ENCODE measurements at regions not wholly inside any gene's neighbourhood (a gene's known extent, or its start where the extent isn't known, plus 50 kb on each side); places are given as distances from the start of the nearest gene placed in this dataset.

DNA sequence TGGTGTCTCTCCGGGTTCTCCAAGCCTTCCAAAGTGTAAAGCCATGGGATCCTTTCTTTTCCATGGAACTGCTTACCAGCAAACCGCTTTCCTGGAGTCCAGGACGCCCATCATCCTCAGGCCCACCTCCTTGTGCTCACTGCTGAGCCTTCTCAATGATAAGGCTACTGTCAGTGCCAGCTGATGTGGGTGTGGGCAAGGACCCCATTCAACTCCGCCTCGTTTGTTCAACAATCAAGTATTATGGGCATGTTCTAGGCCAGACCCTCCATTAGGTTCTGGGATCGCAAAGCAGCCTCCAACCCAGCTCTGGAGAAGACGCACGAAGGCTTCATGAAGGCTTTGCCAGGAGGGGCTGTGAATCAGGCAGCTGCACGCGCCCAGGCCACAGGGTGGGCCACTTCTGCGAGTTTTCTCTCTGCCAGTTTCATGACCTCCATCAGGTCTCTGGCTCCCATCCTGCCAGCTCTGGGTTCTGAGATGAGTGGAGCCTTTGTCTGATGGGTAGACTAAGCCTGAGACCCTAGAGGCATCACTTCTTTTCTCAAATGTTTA lies 177.1 kb downstream of the MRPL14 start:
- DNase-seq (ENCODE audit: low read depth) = no peak

DNA sequence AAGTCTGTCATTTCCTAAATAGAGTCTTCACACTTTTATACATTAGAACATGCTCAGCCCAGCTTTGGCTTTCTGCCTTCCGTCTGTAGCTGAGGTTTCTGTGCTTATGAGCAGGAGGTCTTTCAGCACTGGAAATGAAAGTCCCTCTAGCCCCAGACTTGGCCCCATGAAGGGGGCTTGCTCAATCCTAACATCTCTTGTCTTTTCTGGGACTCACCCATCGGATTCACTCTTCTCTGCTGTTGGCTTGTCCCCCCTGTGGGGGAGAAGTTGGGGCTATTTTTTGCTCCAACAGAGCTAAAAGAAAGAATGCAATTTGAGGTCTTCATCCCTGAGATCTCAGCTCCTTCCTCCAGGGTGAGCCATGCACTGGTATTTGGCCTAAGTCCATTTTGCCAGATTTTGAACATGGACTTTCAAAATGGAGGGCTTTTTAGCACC lies 177.7 kb downstream of the MRPL14 start:
- peak; percentile 65 for DNase-seq (ENCODE audit: low read depth)

DNA sequence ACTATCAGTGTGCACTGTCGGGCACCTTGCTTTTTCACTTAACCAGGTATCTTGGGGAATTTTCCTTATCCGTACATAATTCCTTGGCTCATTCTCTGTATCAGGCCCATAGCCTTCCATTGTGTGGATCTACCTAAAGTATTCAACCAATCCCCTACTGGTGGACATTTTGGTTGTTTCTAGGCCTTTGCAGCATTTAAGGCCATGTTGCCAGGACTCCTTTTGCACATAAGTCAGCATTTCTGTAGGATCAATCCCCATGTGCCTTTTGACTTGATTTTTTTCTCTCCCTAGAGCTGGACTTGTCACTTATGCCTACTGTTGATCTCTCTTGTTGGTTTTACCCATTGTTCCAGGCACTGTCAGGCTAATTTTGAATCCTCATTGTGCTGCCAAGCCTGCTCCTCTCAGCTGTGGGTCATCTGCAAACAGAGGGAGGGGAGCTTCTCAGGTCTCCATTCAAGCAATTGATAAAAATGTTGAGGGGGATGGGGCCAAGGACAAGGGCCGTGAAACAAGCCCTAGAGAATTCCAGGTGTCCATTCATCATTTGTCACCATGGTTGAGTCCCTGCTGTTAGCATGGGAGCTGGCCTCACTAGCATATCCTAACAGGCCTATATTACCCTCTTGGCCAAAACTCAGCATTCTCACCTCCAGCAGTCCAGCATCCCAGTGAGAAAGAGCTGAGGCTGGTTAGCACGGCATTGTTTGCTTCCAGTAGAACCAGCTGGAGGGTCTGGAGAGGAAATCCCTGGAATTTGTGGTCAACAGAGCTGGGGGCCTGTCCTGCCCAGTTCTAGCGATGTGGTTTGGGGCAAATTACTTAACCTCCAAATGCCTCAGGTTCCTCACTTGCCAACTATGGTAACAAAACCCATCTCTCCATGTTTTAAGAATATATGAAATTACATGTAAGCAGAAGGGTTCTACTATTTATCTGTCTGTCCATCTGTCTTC lies 178.4 kb downstream of the MRPL14 start:
- peak; percentile 80 for DNase-seq (ENCODE audit: low read depth)

- no peak for DNase-seq (ENCODE audit: low read depth)
Observed at GRCh38 chr6:43947860-43948259, 177.8 kb downstream of the VEGFA start.

GRCh38 chr6:43946641-43947363 lies 176.8 kb downstream of the VEGFA start:
- no peak for DNase-seq (ENCODE audit: low read depth)

- peak; percentile 19 for DNase-seq (ENCODE audit: low read depth)
Observed at GRCh38 chr6:43945768-43946080, 175.7 kb downstream of the VEGFA start.

DNA sequence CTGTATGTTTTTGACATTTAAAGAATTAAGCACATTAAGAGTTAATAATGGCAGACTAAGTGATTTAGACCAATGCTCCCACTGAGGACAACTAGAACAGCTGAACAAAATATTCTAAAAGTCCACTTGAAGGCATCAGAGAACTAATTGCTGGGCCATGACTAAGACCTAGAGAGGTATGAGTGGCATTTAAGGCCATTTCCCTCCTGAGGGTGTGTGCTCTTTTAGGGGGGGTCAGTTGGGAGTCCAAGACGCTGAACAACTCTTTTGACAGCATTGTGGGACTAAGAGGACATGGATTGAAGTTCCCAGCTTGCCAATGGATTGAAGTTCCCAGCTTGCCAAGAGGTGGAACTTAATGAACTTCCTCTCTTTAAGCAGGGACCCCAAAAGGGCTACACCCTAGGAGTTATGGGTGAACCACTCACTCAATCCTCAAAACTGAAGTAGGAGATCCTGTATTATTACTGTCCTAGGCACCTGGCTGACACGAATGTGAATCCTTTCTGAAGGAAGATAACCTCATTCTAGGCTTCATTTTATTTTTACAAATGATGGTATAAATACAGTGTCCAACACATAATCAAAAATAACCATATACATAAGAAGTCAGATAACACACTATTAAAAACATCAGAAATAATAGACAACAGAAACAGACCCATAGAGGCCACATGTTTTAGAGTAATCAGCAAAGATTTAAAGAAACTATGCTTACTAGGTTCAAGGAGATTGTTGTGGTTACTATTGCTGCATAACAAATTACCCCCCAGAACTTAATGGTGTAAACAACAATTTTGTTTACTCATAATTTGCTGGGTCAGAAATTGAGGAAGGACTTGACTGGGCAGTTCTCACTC lies 175.1 kb downstream of the VEGFA start:
- peak; percentile 80 for DNase-seq (ENCODE audit: low read depth)

GRCh38 chr6:43943781-43944250 lies 173.8 kb downstream of the VEGFA start:
- no peak for DNase-seq (ENCODE audit: low read depth)

GRCh38 chr6:43943099-43943766 lies 173.2 kb downstream of the VEGFA start:
- DNase-seq (ENCODE audit: low read depth) = no peak

GRCh38 chr6:43942616-43943015 lies 172.6 kb downstream of the VEGFA start:
- no peak for DNase-seq (ENCODE audit: low read depth)

DNA sequence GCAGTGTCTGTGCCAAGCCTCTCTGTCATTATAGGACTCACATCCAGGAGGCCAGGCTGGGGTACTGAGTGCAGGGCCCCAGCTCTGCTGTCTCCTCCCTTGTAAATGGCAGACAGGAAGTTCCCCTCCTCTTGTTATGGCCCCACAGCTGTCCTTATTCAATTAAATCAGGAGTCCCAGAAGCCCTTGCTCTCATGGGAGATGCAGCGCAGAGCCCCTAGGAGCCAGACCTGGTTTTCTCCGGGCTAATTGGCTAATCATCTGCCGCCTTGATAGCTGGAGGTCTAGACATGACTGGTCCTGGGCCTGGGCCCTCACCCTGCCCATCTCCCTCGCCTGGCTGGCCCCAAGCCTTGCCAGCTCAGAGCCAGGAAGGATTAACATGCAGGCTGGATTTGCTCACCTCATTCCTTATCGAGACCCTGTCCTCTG lies 172.0 kb downstream of the VEGFA start:
- no peak for DNase-seq (ENCODE audit: low read depth)

DNA sequence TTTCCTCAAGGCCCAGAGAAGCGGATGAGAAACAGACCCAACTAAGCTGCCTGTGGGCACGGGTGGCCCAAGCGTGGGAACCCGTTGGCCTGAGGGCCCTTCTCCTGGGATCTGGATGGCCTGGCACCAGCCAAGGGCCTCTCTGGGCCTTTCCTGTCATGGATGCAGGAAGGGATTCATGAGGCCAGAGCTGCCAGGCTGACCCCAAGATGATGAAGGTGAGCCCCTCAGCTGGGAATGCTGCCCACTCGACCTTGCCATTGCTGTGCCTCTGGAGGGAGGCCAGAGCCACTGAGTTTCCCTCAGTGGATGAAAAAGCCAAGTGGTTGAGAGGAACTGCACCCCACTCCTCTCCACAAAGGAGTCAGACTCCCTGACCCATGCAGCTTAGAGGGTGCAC lies 171.2 kb downstream of the VEGFA start:
- no peak for DNase-seq (ENCODE audit: low read depth)

DNA sequence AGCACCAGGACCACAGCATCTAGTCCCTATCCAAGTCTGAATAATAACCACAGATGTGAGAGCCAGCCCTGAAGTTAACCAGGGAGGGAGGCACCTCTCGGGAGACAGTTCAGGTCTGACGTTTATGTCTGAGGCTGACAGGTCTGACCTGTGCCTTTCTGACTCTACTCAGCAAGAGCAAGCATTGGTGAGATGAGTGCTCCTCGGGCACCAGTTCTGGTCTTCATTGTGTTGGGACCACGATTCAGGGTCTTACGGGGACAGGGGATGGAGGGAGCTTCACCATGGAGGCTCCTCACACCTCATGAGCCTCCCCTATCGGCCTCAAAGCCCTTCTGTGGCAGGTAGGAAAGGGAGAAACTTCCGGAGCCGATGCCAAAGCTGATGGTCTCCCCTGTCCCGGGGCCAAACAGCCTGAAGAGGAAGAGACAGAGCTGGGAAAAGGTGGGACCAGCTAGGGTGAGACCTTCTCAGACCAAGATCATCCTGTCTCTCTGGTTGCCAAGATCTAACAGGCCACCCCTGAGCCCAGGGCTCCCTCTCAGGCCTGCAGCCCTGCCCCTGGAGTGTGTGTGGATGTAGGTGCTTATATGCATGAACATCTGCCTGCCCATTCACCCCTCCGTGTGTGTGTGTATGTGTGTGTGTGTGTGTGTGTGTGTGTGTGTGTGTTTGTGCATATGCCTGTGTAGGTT lies 170.5 kb downstream of the VEGFA start:
- DNase-seq (ENCODE audit: low read depth) = no peak

- DNase-seq (ENCODE audit: low read depth) = no peak
Observed at GRCh38 chr6:43940071-43940392, 170.0 kb downstream of the VEGFA start.

DNA sequence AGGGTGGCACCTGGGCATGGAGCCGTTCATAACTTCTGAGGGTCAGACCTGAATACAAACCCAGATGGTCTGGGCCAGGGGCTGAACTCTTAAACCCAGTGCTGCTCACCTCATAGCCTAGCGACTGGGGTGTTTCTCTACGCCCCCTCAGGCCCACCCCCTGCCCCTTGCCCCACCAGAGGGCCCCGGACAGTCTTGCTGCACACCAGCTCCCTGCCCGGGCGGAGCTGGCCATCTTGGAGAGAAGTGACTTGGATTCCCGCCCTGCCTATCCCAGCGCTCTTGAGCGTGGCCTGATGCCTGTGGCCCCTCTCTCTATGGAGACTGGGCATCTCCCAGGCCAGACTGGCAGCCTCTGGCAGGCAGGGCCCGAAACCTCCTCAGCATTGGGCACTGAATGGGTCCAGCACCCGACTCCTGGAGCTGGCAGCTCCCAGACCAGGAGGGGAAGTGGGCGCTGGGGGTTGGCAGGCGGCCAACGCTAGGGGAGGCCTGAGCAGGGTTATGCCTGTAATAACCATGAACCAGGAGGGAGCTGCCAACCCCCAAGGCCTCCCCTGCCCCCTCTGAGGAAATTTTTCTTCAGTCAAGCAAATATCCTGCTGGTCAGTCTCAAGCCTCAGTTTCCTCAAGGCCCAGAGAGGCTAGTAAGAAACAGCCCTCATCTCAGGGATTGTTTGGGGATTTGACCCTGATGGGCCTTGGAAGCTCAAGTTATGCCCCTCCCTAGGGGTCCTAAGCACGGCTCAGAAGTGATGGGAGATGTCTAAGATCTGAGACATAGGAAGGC lies 169.5 kb downstream of the VEGFA start:
- DNase-seq (ENCODE audit: low read depth) = no peak

GRCh38 chr6:43938178-43939105 lies 168.4 kb downstream of the VEGFA start:
- DNase-seq (ENCODE audit: low read depth) = no peak

DNA sequence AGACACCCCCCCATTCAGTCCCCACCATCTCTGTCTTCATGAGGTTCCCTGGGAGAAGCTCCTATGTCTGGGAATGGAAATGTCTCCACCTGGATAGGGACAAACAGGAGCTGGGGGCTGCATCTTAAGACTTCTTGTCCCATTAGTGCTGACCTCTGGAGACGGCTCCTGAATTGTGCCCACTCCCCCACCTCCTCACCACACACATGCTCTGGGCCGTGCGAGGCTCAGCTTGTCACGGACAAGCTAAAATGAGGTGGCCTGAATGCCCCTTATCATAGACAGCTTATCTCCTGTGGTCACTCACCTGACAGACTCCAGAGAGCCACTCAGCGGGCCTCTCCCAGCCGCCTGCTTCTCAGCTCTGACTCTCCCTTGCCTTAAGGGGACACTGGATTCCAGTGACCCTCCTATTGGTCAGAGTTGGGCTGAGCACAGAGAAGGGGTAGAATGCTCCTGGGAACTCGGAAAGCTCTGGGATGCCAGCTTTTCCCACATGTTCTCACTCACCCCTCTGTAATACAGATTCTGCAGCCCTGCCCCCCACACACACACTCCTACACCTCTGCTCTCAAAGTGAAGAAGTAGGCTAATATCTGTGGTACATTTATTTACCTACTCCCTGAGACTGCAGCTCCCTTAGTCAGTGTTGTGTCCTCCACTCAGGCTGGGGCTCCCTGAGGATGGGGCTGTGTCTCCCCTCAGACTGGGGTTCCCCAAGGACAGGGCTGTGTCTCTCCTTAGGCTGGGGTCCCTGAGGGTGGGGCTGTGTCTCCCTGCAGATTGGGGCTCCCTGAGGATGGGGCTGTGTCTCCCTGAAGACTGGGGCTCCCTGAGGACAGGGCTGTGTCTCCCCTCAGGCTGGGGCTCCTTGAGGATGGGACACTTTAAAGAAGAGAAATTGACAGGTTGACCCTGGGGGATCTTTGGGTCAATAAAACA lies 167.5 kb downstream of the VEGFA start:
- no peak for DNase-seq (ENCODE audit: low read depth)

DNA sequence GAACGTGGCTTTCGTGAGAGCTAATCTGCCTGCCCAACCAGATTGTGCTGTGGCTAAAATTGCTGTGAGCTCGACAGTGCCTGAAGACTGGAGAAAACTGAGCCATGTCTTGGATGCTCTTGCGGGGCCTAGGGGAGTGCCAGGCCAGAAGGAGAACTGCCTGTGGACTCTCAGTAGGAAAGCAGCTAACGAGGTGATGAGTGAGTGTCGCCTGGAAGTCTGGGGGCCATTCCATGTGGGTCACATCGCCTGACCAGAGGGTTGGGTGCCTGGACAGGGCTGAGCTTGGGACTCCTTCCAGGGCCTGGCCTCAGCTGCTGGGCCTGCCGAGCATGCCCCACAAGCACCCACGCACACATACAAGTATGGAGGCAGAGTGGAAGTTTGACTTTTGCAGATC lies 166.5 kb downstream of the VEGFA start:
- no peak for DNase-seq (ENCODE audit: low read depth)
